H1 (cell line): ENCODE measurements at regions not wholly inside any gene's neighbourhood (a gene's known extent, or its start where the extent isn't known, plus 50 kb on each side); places are given as distances from the start of the nearest gene placed in this dataset.

ENCODE experiments used
- CTCF ChIA-PET: fragments of 300-600 bp; sonication (Branson Sonifier 250); formaldehyde crosslinking; loops from one replicate; lab custom pipeline; 2021; ENCODE audit not compliant: partially characterized antibody; lab: Charles Lee
- POLR2A ChIA-PET: fragments of 300-600 bp; sonication (Branson Sonifier 250); formaldehyde crosslinking; loops from one replicate; lab custom pipeline; 2021; ENCODE audit warnings: inconsistent platforms; ENCODE audit not compliant: partially characterized antibody; lab: Charles Lee
- DNase-seq, 2 experiments: peaks; one replicate each; pipeline versions ENCODE4 v3.0.0 to v3.0.0-alpha.2; 2010 to 2022; ENCODE audit warnings: low spot score in 2 of 2, low read depth in 1 of 2, mixed read lengths in 1 of 2
- FAIRE-seq: peaks from 2 replicates; lab custom pipeline; 2011; peaks lifted over from hg19 to GRCh38; lab: Jason Lieb, UNC
- H2AFZ ChIP-seq: 2 replicates; pipeline ENCODE4 v1.8.1; 2012; ENCODE audit warnings: low read length, inconsistent platforms
- H2AK5ac ChIP-seq: 2 replicates; pipeline ENCODE4 v1.6.1; 2013; ENCODE audit warnings: low read depth, low read length
- H2BK120ac ChIP-seq: replicated peaks from 2 replicates; pipeline ENCODE3; 2013; ENCODE audit warnings: low read depth, low read length, inconsistent platforms
- H2BK12ac ChIP-seq: 2 replicates; pipeline ENCODE4 v1.6.1; 2013; ENCODE audit warnings: low read depth, low read length
- H2BK15ac ChIP-seq: 2 replicates; pipeline ENCODE4 v1.6.1; 2013; ENCODE audit warnings: low read length
- H2BK20ac ChIP-seq: 2 replicates; pipeline ENCODE4 v1.6.1; 2013; ENCODE audit warnings: low read length
- H2BK5ac ChIP-seq: 2 replicates; pipeline ENCODE4 v1.6.1; 2013; ENCODE audit warnings: low read depth, low read length
- H3K14ac ChIP-seq: 2 replicates; pipeline ENCODE4 v1.6.1; 2013; ENCODE audit warnings: inconsistent platforms; ENCODE audit not compliant: insufficient read length
- H3K18ac ChIP-seq: 2 replicates; pipeline ENCODE4 v1.6.1; 2013; ENCODE audit warnings: low read length; ENCODE audit errors: extremely low read depth
- H3K23ac ChIP-seq: 2 replicates; pipeline ENCODE4 v1.6.1; 2013; ENCODE audit warnings: inconsistent platforms; ENCODE audit not compliant: insufficient read length
- H3K23me2 ChIP-seq: 2 replicates; pipeline ENCODE4 v1.6.1; 2013; ENCODE audit warnings: low read depth, low read length
- H3K27ac ChIP-seq: 2 replicates; pipeline ENCODE4 v1.6.1; 2011; ENCODE audit warnings: low read depth, low read length, inconsistent platforms
- H3K27me3 ChIP-seq, 4 experiments: replicated peaks in 1 of 4; 1 replicate in 1 of 4; 2 replicates in 3 of 4; pipeline versions ENCODE4 v1.6.1 to v1.8.1; 2011 to 2013; ENCODE audit warnings: low read length in 3 of 4, mild to moderate bottlenecking in 3 of 4, inconsistent platforms in 2 of 4, mixed read lengths in 2 of 4, moderate library complexity in 1 of 4; ENCODE audit not compliant: control insufficient read depth in 3 of 4, insufficient read depth in 3 of 4; ENCODE audit errors: extremely low read depth in 1 of 4
- H3K36me3 ChIP-seq, 4 experiments: 2 replicates each; pipeline versions ENCODE4 v1.6.1 to v1.8.1; 2011 to 2013; ENCODE audit warnings: mild to moderate bottlenecking in 4 of 4, low read length in 3 of 4, moderate library complexity in 2 of 4, control low read depth in 1 of 4, inconsistent platforms in 1 of 4; ENCODE audit not compliant: insufficient read depth in 4 of 4, control insufficient read depth in 2 of 4
- H3K4ac ChIP-seq: replicated peaks from 2 replicates; pipeline ENCODE3; 2013; ENCODE audit warnings: low read length, low read depth, mixed read lengths, inconsistent platforms; ENCODE audit not compliant: insufficient read length
- H3K4me1 ChIP-seq, 4 experiments: replicated peaks in 1 of 4; 1 replicate in 1 of 4; 2 replicates in 3 of 4; pipeline versions ENCODE4 v1.6.1 to v1.8.1; 2011 to 2013; ENCODE audit warnings: low read length in 3 of 4, inconsistent platforms in 2 of 4, mixed read lengths in 1 of 4; ENCODE audit not compliant: insufficient read depth in 4 of 4, control insufficient read depth in 3 of 4
- H3K4me2 ChIP-seq, 2 experiments: 2 replicates each; pipeline versions ENCODE4 v1.6.1 to v1.8.1; 2011 to 2013; ENCODE audit warnings: low read depth in 2 of 2, low read length in 2 of 2, control low read depth in 1 of 2, inconsistent platforms in 1 of 2, mild to moderate bottlenecking in 1 of 2; ENCODE audit not compliant: insufficient read depth in 1 of 2
- H3K4me3 ChIP-seq, 4 experiments: fragments of 200-600, 300-600 bp in 1 of 4; sonication (generic), shearing (Covaris generic), sonication (Bioruptor Twin) in 1 of 4; 2 replicates each; pipeline versions ENCODE4 v1.5.1 to v1.8.1; 2011 to 2016; ENCODE audit warnings: low read length in 4 of 4, low read depth in 3 of 4, control low read depth in 2 of 4, inconsistent platforms in 2 of 4, mild to moderate bottlenecking in 2 of 4, mixed read lengths in 1 of 4, moderate library complexity in 1 of 4; ENCODE audit not compliant: insufficient read depth in 2 of 4; ENCODE audit errors: extremely low read depth in 1 of 4
- H3K56ac ChIP-seq: replicated peaks from 2 replicates; pipeline ENCODE3; 2013; ENCODE audit warnings: low read depth, mild to moderate bottlenecking, mixed read lengths, low read length, inconsistent platforms; ENCODE audit not compliant: insufficient read length
- H3K79me1 ChIP-seq: 2 replicates; pipeline ENCODE4 v1.6.1; 2013; ENCODE audit warnings: low read depth, low read length, control low read depth
- H3K79me2 ChIP-seq, 2 experiments: 2 replicates each; pipeline versions ENCODE4 v1.6.1 to v1.8.1; 2012 to 2013; ENCODE audit warnings: low read length in 2 of 2, mild to moderate bottlenecking in 2 of 2, inconsistent platforms in 1 of 2; ENCODE audit not compliant: insufficient read depth in 2 of 2, control insufficient read depth in 1 of 2
- H3K9ac ChIP-seq, 4 experiments: replicated peaks in 1 of 4; 1 replicate in 1 of 4; 2 replicates in 3 of 4; pipeline versions ENCODE4 v1.6.1 to v1.8.1; 2011 to 2013; ENCODE audit warnings: low read depth in 3 of 4, low read length in 3 of 4, control low read depth in 2 of 4, mild to moderate bottlenecking in 2 of 4, moderate library complexity in 2 of 4, inconsistent platforms in 1 of 4; ENCODE audit errors: extremely low read depth in 1 of 4
- H3K9me3 ChIP-seq, 2 experiments: 2 replicates each; pipeline versions ENCODE4 v1.6.1 to v1.8.1; 2012 to 2013; ENCODE audit warnings: mild to moderate bottlenecking in 2 of 2, moderate library complexity in 2 of 2, control low read depth in 1 of 2, inconsistent platforms in 1 of 2, low read depth in 1 of 2, low read length in 1 of 2, mixed read lengths in 1 of 2; ENCODE audit not compliant: insufficient read depth in 2 of 2
- H4K20me1 ChIP-seq, 2 experiments: replicated peaks in 1 of 2; 2 replicates each; pipeline versions ENCODE3 to v1.8.1; 2011 to 2013; ENCODE audit warnings: inconsistent platforms in 2 of 2, low read length in 2 of 2, mild to moderate bottlenecking in 1 of 2; ENCODE audit not compliant: insufficient read depth in 2 of 2, control insufficient read depth in 1 of 2
- H4K5ac ChIP-seq: 2 replicates; pipeline ENCODE4 v1.6.1; 2013; ENCODE audit warnings: low read length, low read depth, mixed read lengths, inconsistent platforms; ENCODE audit not compliant: insufficient read length
- H4K8ac ChIP-seq: 2 replicates; pipeline ENCODE4 v1.8.0; 2013; ENCODE audit warnings: mild to moderate bottlenecking, moderate library complexity, low read length, inconsistent platforms; ENCODE audit not compliant: insufficient read depth; ENCODE audit errors: extremely low read depth
- H4K91ac ChIP-seq: replicated peaks from 2 replicates; pipeline ENCODE3; 2013; ENCODE audit warnings: low read length, mixed read lengths, inconsistent platforms; ENCODE audit not compliant: insufficient read length
- RAD21 ChIP-seq, 2 experiments: IDR thresholded peaks in 1 of 2; conservative IDR thresholded peaks in 1 of 2; 2 replicates each; pipeline ENCODE4 v1.6.1; 2011; ENCODE audit warnings: low read depth in 2 of 2, low read length in 2 of 2, improper control_type of control experiment in 1 of 2, inconsistent platforms in 1 of 2, mild to moderate bottlenecking in 1 of 2, moderate library complexity in 1 of 2
- SAP30 ChIP-seq: fragments of 300-600 bp; sonication (generic); IDR thresholded peaks from 2 replicates; pipeline ENCODE4 v1.7.1; 2012; ENCODE audit warnings: low read length, moderate library complexity, mild to moderate bottlenecking, inconsistent platforms; ENCODE audit not compliant: insufficient read depth, insufficient replicate concordance
- SP4 ChIP-seq: IDR thresholded peaks from 2 replicates; pipeline ENCODE4 v1.6.1; 2012; ENCODE audit warnings: low read length, inconsistent platforms
- TBP ChIP-seq: IDR thresholded peaks from 2 replicates; pipeline ENCODE4 v1.6.1; 2011; ENCODE audit warnings: low read depth, low read length, improper control_type of control experiment
- whole genome bisulfite sequencing, 2 experiments: shearing (Covaris generic) in 1 of 2; methylation state at CpG; one replicate each; pipeline versions ENCODE4 v1.1.6 to v1.1.7; 2013 to 2015; ENCODE audit warnings: low lambda C conversion rate in 2 of 2, mixed read lengths in 2 of 2, inconsistent platforms in 1 of 2, low coverage in 1 of 2, missing lambda C conversion rate in 1 of 2; ENCODE audit not compliant: insufficient replicate concordance in 2 of 2, insufficient coverage in 1 of 2, insufficient read length in 1 of 2; ENCODE audit errors: extremely low coverage in 1 of 2, missing lambda C conversion rate in 1 of 2; 5-methylcytosine and 5-hydroxymethylcytosine counted together

DNA sequence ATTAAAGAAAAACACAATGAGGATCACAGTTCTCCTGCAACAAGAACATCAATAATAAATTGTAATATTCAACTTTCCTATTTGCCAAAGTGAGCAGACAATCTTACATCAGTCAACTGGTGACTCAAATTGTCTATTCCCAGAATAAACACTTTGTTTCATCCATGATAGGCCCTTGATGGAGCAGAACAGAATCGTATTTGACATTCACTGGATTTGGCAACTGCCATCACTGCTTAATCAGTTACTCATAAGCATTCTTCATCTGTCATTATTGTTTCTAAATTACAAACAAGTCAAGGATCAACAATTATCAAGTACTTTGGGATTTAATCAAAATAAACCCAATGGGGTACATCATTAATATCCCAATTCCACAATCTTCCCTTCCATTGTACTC, 398.4 kb downstream of the GABRG2 start:
- H3K4me2 ChIP-seq: no peak overlapping the region
- no peak for DNase-seq
- TF ChIP-seq SAP30 (no peak), TBP (no peak), SP4 (no peak), RAD21 (IDR thresholded peaks at IDR 0.05 in 1 of 2, conservative IDR thresholded peaks at IDR 0.05 in 1 of 2; ENCODE audit: low read depth in 2 of 2, low read length in 2 of 2) (no peak)
- 92% methylated on average over 1 of the region's 1 CpG; no CpG with 5 or more reads in 1 of the 2 experiments for WGBS, 2 experiments
- H3K4ac ChIP-seq: no peak overlapping the region
- no peak overlapping the region for H2BK20ac ChIP-seq
- ChIA-PET CTCF (no interaction called here), POLR2A (no interaction called here)
- H2AFZ ChIP-seq: no peak overlapping the region
- H4K91ac ChIP-seq: no peak overlapping the region
- no peaks in the 10 kb centered on the region for H3K4me1 ChIP-seq
- H3K18ac ChIP-seq: no peak overlapping the region
- no peak overlapping the region for H4K5ac ChIP-seq
- H2BK15ac ChIP-seq: no peak overlapping the region
- no peaks in the 10 kb centered on the region for H3K27me3 ChIP-seq
- H3K79me1 ChIP-seq: no peaks in the 10 kb centered on the region
- no peaks in the 10 kb centered on the region for H3K9me3 ChIP-seq
- H3K36me3 ChIP-seq: no peaks in the 10 kb centered on the region
- H2BK12ac ChIP-seq: no peak overlapping the region
- no peak overlapping the region for H3K23ac ChIP-seq
- H4K20me1 ChIP-seq: no peaks in the 10 kb centered on the region
- no peak overlapping the region for H3K9ac ChIP-seq
- H3K79me2 ChIP-seq: no peaks in the 10 kb centered on the region
- no peak overlapping the region for H4K8ac ChIP-seq
- no peak overlapping the region for H3K4me3 ChIP-seq
- H2BK120ac ChIP-seq: no peak overlapping the region
- H3K14ac ChIP-seq: no peak overlapping the region
- no peak overlapping the region for H3K27ac ChIP-seq
- no peak overlapping the region for H2BK5ac ChIP-seq
- no peak overlapping the region for H2AK5ac ChIP-seq
- no peaks in the 10 kb centered on the region for H3K23me2 ChIP-seq
- H3K56ac ChIP-seq: no peak overlapping the region
- no peak for FAIRE-seq
